ENCODE measurements at regions not wholly inside any gene's neighbourhood (a gene's known extent, or its start where the extent isn't known, plus 50 kb on each side); places are given as distances from the start of the nearest gene placed in this dataset.
"Not testable (repeated sequence)": the region's sequence is repeated elsewhere in the genome, so short reads cannot be mapped to it uniquely, and the experiment has no call there.

GRCh38 chr6:9697263-9697931 is 717.5 kb downstream of the TFAP2A start:
- Histone ChIP-seq H3K79me2 (ENCODE audit: insufficient read depth, low read length) (no peaks in the 10 kb centered on the region), H4K20me1 (ENCODE audit: insufficient read depth, low read length) (no peaks in the 10 kb centered on the region), H3K4me2 (ENCODE audit: low read length) (no peak overlapping the region), H3K27me3 (ENCODE audit: insufficient read depth, low read length) (no peaks in the 10 kb centered on the region), H3K27ac (ENCODE audit: low read depth, low read length) (no peak overlapping the region), H3K4me1 (ENCODE audit: insufficient read depth, low read length) (no peaks in the 10 kb centered on the region), H2AFZ (ENCODE audit: low read depth, low read length) (no peak overlapping the region), H3K4me3 (ENCODE audit: insufficient read depth, low read depth, low read length) (no peak overlapping the region), H3K36me3 (ENCODE audit: insufficient read depth, low read length) (no peaks in the 10 kb centered on the region), H3K9ac (ENCODE audit: low read length) (no peak overlapping the region), H3K9me3 (ENCODE audit: insufficient read depth, low read depth, low read length) (no peaks in the 10 kb centered on the region)
- Mint-ChIP-seq H3K27me3 (ENCODE audit: low read depth, unreplicated experiment) (peaks cover 2% of the 10 kb centered on the region), H3K4me3 (ENCODE audit: unreplicated experiment) (no peak overlapping the region), H3K9me3 (ENCODE audit: unreplicated experiment) (peaks cover 4% of the 10 kb centered on the region), H3K4me1 (ENCODE audit: low read depth, unreplicated experiment) (no peaks in the 10 kb centered on the region), H3K27ac (ENCODE audit: unreplicated experiment) (no peak overlapping the region), H3K36me3 (ENCODE audit: low read depth, unreplicated experiment) (no peaks in the 10 kb centered on the region)
- no peak for DNase-seq (ENCODE audit: low read depth)
- no peak for TF ChIP-seq EZH2 (IDR thresholded peaks at IDR 0.05; ENCODE audit: insufficient read depth, low read length)
- TF ChIP-seq, protein P1, sequence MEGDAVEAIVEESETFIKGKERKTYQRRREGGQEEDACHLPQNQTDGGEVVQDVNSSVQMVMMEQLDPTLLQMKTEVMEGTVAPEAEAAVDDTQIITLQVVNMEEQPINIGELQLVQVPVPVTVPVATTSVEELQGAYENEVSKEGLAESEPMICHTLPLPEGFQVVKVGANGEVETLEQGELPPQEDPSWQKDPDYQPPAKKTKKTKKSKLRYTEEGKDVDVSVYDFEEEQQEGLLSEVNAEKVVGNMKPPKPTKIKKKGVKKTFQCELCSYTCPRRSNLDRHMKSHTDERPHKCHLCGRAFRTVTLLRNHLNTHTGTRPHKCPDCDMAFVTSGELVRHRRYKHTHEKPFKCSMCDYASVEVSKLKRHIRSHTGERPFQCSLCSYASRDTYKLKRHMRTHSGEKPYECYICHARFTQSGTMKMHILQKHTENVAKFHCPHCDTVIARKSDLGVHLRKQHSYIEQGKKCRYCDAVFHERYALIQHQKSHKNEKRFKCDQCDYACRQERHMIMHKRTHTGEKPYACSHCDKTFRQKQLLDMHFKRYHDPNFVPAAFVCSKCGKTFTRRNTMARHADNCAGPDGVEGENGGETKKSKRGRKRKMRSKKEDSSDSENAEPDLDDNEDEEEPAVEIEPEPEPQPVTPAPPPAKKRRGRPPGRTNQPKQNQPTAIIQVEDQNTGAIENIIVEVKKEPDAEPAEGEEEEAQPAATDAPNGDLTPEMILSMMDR (IDR thresholded peaks at IDR 0.05; ENCODE audit: insufficient read depth, low read depth, low read length): no peak
- FAIRE-seq: no peak

DNA sequence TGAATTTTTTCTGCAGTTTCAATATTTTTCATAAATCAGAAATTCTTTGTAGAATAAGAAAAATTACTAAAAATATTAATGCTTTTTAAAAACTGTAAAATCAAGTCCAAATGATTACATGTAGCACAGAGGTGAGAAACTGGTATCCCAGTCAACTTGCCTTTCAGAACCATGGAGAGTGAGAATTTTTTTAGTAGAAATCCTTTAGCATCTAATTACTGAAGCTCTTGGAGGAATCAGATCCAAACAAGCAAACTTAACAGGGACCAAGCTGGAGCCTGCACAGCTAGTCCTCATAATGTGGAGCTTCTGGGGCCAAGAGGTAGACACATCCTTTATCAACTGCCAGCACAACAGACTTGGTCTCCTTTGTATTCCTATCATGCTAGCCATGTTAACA is 724.5 kb downstream of the TFAP2A start:
- Mint-ChIP-seq H3K4me1 (ENCODE audit: low read depth, unreplicated experiment) (no peaks in the 10 kb centered on the region), H3K27me3 (ENCODE audit: low read depth, unreplicated experiment) (no peaks in the 10 kb centered on the region), H3K36me3 (ENCODE audit: low read depth, unreplicated experiment) (no peaks in the 10 kb centered on the region), H3K9me3 (ENCODE audit: unreplicated experiment) (peaks cover 4% of the 10 kb centered on the region), H3K27ac (ENCODE audit: unreplicated experiment) (no peak overlapping the region), H3K4me3 (ENCODE audit: unreplicated experiment) (no peak overlapping the region)
- no peaks in the 10 kb centered on the region for H3K36me3 ChIP-seq (ENCODE audit: insufficient read depth, low read length)
- H3K4me1 ChIP-seq (ENCODE audit: insufficient read depth, low read length): no peaks in the 10 kb centered on the region
- H4K20me1 ChIP-seq (ENCODE audit: insufficient read depth, low read length): no peaks in the 10 kb centered on the region
- H3K27ac ChIP-seq (ENCODE audit: low read depth, low read length): no peak overlapping the region
- H3K79me2 ChIP-seq (ENCODE audit: insufficient read depth, low read length): no peaks in the 10 kb centered on the region
- no peaks in the 10 kb centered on the region for H3K27me3 ChIP-seq (ENCODE audit: insufficient read depth, low read length)
- H3K9ac ChIP-seq (ENCODE audit: low read length): no peak overlapping the region
- no peak overlapping the region for H2AFZ ChIP-seq (ENCODE audit: low read depth, low read length)
- H3K9me3 ChIP-seq (ENCODE audit: insufficient read depth, low read depth, low read length): no peaks in the 10 kb centered on the region
- no peak for DNase-seq (ENCODE audit: low read depth)
- no peak overlapping the region for H3K4me2 ChIP-seq (ENCODE audit: low read length)
- no peak for FAIRE-seq
- H3K4me3 ChIP-seq (ENCODE audit: insufficient read depth, low read depth, low read length): no peak overlapping the region
- TF ChIP-seq EZH2 (IDR thresholded peaks at IDR 0.05; ENCODE audit: insufficient read depth, low read length): no peak
- TF ChIP-seq, protein P1 (IDR thresholded peaks at IDR 0.05; ENCODE audit: insufficient read depth, low read depth, low read length): no peak

GRCh38 chr6:9680727-9681126 is 734.1 kb downstream of the TFAP2A start:
- peak overlapping the region; percentile 44 for H3K27ac Mint-ChIP-seq (ENCODE audit: unreplicated experiment)
- H3K27ac ChIP-seq (ENCODE audit: low read depth, low read length); H3K9ac ChIP-seq (ENCODE audit: low read length); H3K9me3 Mint-ChIP-seq (ENCODE audit: unreplicated experiment); H3K9me3 ChIP-seq (ENCODE audit: insufficient read depth, low read depth, low read length); H3K27me3 ChIP-seq (ENCODE audit: insufficient read depth, low read length); H3K79me2 ChIP-seq (ENCODE audit: insufficient read depth, low read length); DNase-seq (ENCODE audit: low read depth); H4K20me1 ChIP-seq (ENCODE audit: insufficient read depth, low read length); H3K4me2 ChIP-seq (ENCODE audit: low read length); H3K4me1 Mint-ChIP-seq (ENCODE audit: low read depth, unreplicated experiment); H3K4me1 ChIP-seq (ENCODE audit: insufficient read depth, low read length); H3K27me3 Mint-ChIP-seq (ENCODE audit: low read depth, unreplicated experiment); H3K4me3 ChIP-seq (ENCODE audit: insufficient read depth, low read depth, low read length); H3K36me3 Mint-ChIP-seq (ENCODE audit: low read depth, unreplicated experiment); H3K4me3 Mint-ChIP-seq (ENCODE audit: unreplicated experiment); FAIRE-seq; H3K36me3 ChIP-seq (ENCODE audit: insufficient read depth, low read length); H2AFZ ChIP-seq (ENCODE audit: low read depth, low read length): not testable (repeated sequence)
